GM15510 (cell line): ENCODE measurements at regions not wholly inside any gene's neighbourhood (a gene's known extent, or its start where the extent isn't known, plus 50 kb on each side); places are given as distances from the start of the nearest gene placed in this dataset.

Experiments
- POLR2A ChIP-seq: IDR thresholded peaks from 3 replicates; pipeline ENCODE4 v1.6.1; 2011; ENCODE audit warnings: borderline replicate concordance; ENCODE audit not compliant: insufficient read length; ENCODE audit errors: extremely low read depth

DNA sequence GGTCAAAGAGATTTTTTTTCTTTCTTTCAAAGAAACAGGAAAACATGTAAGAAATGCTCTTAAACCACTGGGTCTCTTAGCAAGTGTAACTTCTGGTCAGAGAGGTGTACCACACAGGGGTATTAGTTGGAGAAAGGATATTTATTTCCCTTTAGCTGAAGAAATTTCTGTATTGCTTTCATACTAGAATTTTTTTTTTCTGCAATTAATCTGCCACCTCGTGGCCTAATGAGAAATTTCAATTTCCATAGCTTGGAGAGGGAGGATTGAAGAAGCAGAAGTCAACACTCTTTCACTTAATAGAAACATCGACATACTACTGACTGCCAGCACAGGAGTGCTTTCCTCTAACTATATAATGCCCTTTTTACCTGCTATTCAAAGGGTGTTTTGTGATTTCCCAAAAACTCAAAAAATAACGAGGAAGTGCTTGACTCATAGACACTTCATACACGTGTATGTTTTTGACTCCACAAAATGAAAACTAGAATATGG is 177.6 kb upstream of the NAMPT start:
- TF ChIP-seq POLR2A = no peak

GRCh38 chr7:106460792-106461254 is 176.0 kb upstream of the NAMPT start:
- no peak for TF ChIP-seq POLR2A

DNA sequence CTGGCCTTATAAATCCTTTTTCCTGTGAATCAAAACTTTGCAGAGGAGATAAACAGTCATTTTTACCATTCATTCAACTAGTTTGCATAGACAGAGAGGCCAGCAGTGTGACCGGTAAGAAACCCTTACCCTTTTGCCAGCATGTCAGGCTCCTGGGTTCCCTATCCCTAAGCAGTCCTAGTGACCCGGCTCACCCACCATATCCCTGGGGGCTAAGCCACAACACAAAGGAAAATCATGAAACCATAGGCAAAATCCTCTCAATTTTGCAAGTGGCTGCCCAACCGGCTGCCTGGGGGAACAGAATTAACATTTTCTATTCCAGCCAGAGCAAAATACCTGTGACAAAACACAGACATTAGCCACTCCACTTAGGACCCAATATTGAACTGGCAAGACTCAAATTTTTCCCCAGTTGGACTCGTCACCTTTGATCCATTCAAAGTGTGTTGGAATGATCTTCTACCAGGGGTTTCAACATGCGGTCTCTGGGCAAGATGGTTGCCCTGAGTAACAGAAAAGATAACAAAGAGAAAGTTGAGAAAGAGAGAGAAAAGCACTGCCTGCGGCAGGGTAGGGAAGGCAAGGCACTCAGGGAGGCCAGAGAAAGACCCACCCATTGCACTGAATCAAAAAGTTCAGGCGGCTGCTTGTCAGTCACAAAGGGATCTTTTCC is 174.8 kb upstream of the NAMPT start:
- no peak for TF ChIP-seq POLR2A

DNA sequence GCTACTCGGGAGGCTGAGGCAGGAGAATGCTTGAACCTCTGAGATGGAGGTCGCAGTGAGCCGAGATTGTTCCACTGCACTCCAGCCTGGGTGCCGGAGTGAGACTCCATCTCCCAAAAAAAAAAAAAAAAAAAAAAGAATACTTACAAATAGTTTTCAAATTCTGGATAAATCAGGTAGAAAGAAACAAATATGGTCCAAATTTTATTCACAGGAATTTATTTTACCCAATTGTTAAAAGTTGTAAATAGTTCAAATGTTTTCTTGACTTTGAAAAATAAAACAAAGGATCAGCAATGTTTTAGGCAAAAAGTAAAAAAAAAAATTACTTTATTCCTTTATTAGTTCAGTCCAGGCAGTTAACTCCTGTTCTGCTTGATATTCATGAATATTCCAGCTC is 172.9 kb upstream of the NAMPT start:
- TF ChIP-seq POLR2A = no peak

GRCh38 chr7:106456329-106456728 is 171.5 kb upstream of the NAMPT start:
- no peak for TF ChIP-seq POLR2A

- TF ChIP-seq POLR2A = no peak
These were observed 167.5 kb upstream of the NAMPT start for GRCh38 chr7:106452031-106452851.

- no peak for TF ChIP-seq POLR2A
These were observed 166.4 kb upstream of the NAMPT start for GRCh38 chr7:106451171-106451570.

DNA sequence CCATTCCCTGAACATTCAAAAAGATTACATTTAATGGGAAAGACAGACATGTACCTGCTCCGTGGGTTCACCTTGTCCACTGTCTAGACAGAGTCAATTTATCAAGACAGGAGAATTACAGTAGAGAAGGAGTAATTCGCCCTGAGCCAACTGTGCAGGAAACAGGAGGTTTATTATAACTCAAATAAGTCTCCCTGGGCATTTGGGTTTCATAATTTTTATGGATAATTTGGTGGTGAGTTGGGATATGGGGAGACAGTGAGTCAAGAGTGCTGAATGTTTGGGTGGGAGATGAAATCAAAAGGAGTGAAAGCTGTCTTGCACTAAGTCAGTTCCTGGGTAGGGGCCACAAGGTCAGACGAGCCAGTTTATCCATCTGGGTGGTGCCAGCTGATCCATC is 165.9 kb upstream of the NAMPT start:
- no peak for TF ChIP-seq POLR2A

GRCh38 chr7:106448992-106449859 is 164.4 kb upstream of the NAMPT start:
- TF ChIP-seq POLR2A = no peak

- TF ChIP-seq POLR2A = no peak
These were observed 163.7 kb upstream of the NAMPT start for GRCh38 chr7:106448346-106448991.

GRCh38 chr7:106447318-106447847 is 162.6 kb upstream of the NAMPT start:
- no peak for TF ChIP-seq POLR2A

DNA sequence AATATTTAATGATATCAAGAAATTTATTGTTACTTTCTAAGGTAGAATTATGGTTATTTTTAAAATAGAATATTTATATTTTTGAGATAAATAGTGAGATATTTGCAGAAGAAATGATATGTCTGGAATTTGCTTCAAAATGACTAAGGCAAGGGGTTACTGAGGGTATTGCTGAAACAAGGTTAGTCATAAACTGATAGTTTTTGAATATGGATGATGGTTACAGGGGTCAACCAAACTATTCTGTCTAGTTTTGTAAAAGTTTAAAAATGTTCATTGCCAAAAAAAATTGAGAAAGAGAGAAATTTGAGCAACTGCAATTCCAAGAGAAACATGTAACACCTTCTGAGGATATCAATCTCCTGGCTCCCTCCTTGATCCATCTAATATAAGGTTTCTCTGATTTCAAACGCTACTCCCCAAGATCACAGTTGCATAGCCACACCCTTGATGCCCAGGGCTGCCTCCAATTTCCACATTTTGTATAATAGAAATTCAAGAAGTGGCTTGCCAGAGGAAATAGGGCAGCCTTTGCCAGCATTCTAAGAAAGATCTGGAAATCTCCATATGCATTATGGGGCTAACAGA is 159.4 kb upstream of the NAMPT start:
- TF ChIP-seq POLR2A = no peak

DNA sequence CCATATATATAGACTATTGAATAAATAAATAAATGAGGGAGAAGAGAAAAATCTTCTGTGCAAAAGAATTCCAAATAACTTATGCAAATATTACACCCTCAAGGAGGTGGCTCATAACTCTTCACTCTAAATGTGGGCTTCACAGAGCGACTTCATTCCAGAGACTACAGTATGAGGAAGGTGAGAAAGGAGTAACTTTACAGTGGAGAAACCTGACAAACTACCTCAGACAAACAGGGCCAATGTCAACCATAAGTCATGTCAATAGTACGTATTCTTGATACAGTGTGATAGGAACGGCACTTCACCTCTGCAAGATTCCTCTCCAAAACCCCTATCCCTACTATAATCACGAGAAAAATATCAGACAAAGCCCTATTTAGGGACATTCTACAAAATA is 158.4 kb upstream of the NAMPT start:
- TF ChIP-seq POLR2A = no peak

DNA sequence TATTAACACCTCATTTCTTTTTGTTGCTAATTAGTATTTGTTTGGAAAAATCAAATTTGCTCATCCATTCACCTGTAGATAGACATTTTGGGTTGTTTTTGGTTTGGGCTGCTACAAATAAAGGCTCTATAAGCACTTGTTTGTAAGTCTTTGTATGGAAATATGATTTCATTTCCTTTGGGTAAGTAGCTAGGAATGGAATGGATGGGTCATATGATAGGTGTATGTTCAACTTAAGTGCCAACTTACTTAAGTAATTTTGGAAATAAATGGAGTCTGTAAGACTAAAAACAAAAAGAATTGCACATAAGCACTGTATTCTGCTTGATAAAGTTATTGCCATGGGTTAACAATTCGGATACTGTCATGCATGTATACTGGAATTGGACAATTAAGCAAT is 157.7 kb upstream of the NAMPT start:
- no peak for TF ChIP-seq POLR2A
